DOHH2 (cell line): ENCODE measurements at regions not wholly inside any gene's neighbourhood (a gene's known extent, or its start where the extent isn't known, plus 50 kb on each side); places are given as distances from the start of the nearest gene placed in this dataset.

Source experiments
- H3F3A ChIP-seq: fragments of 200-600 bp; sonication (generic), shearing (Covaris generic); 2 replicates; pipeline ENCODE4 v1.6.0; 2016; ENCODE audit warnings: antibody characterized with exemption, mild to moderate bottlenecking; ENCODE audit not compliant: control insufficient read depth, insufficient read depth
- H3K27ac ChIP-seq: fragments of 200-600 bp; sonication (generic); 2 replicates; pipeline ENCODE4 v1.5.1; 2014; ENCODE audit warnings: low read depth, mild to moderate bottlenecking, low read length, moderate library complexity
- H3K27me3 ChIP-seq: fragments of 200-600 bp; sonication (generic); 2 replicates; pipeline ENCODE4 v1.6.1; 2014; ENCODE audit warnings: mild to moderate bottlenecking, low read length, mixed read lengths; ENCODE audit not compliant: control insufficient read depth
- H3K36me3 ChIP-seq: fragments of 200-600 bp; sonication (generic); 2 replicates; pipeline ENCODE4 v1.6.1; 2014; ENCODE audit warnings: mild to moderate bottlenecking, low read length, moderate library complexity, mixed read lengths; ENCODE audit not compliant: control insufficient read depth
- H3K4me1 ChIP-seq: fragments of 200-600 bp; sonication (generic); 2 replicates; pipeline ENCODE4 v1.6.1; 2014; ENCODE audit warnings: mild to moderate bottlenecking, low read length, mixed read lengths; ENCODE audit not compliant: control insufficient read depth
- H3K4me2 ChIP-seq: fragments of 200-600 bp; sonication (generic); 2 replicates; pipeline ENCODE4 v1.6.0; 2014; ENCODE audit warnings: mild to moderate bottlenecking, low read length, moderate library complexity
- H3K4me3 ChIP-seq: fragments of 200-600 bp; sonication (generic); 2 replicates; pipeline ENCODE4 v1.5.1; 2014; ENCODE audit warnings: mild to moderate bottlenecking, low read length, mixed read lengths
- H3K79me2 ChIP-seq: fragments of 200-600 bp; sonication (generic); 2 replicates; pipeline ENCODE4 v1.6.1; 2014; ENCODE audit warnings: mild to moderate bottlenecking, low read length, mixed read lengths; ENCODE audit not compliant: control insufficient read depth
- H3K9me2 ChIP-seq: fragments of 200-600 bp; sonication (generic); replicated peaks from 2 replicates; pipeline ENCODE4 v1.6.1; 2014; ENCODE audit warnings: mild to moderate bottlenecking, low read length, mixed read lengths; ENCODE audit not compliant: control insufficient read depth
- H3K9me3 ChIP-seq: fragments of 200-600 bp; sonication (generic); 2 replicates; pipeline ENCODE4 v1.6.1; 2014; ENCODE audit warnings: antibody characterized with exemption, low read length, mixed read lengths; ENCODE audit not compliant: control insufficient read depth, insufficient read depth
- H4K20me1 ChIP-seq: fragments of 200-600 bp; sonication (generic); 2 replicates; pipeline ENCODE4 v1.6.0; 2014; ENCODE audit warnings: low read depth, mild to moderate bottlenecking, antibody characterized with exemption, low read length, moderate library complexity; ENCODE audit not compliant: control insufficient read depth, insufficient read depth
- EZH2phosphoT487 ChIP-seq: fragments of 200-600 bp; sonication (generic); IDR thresholded peaks from 2 replicates; pipeline ENCODE4 v1.6.1; 2017; ENCODE audit warnings: borderline replicate concordance, mild to moderate bottlenecking, antibody characterized with exemption, low read length, moderate library complexity, mixed read lengths
- TF ChIP-seq, protein P1 (sequence below): fragments of 200-600 bp; sonication (generic); IDR thresholded peaks from one replicate; pipeline ENCODE4 v1.5.1; 2014; ENCODE audit warnings: antibody characterized with exemption, mild to moderate bottlenecking, low read depth, low read length; ENCODE audit not compliant: poor library complexity, severe bottlenecking

DNA sequence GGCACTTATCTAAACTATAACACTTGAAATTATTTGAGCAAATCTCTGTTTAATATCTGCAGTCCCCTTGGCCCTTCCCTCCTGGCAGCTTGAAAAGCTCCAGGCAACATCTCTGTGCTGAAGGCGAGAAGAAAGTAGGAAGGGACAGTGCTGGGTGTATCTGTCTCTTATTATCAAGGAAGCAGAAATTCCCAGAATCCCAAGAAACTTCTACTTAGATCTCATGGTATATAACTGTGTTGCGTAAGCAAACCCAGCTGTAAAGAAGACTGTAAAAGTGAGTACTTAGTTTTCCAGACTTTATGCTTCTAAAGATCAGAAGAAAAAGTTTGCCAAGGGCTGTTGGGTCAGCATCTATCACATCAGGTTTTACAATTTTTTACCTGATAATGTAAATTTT lies 1869.8 kb downstream of the MAT2B start:
- Histone ChIP-seq H3K4me1 (no peaks in the 10 kb centered on the region), H3K27me3 (no peaks in the 10 kb centered on the region), H3K79me2 (no peaks in the 10 kb centered on the region), H3K9me3 (no peaks in the 10 kb centered on the region), H3F3A (no peaks in the 10 kb centered on the region), H3K4me2 (no peak overlapping the region), H3K27ac (no peak overlapping the region), H3K9me2 (no peaks in the 10 kb centered on the region), H3K36me3 (no peaks in the 10 kb centered on the region), H3K4me3 (no peak overlapping the region), H4K20me1 (no peaks in the 10 kb centered on the region)
- TF ChIP-seq, protein P1, sequence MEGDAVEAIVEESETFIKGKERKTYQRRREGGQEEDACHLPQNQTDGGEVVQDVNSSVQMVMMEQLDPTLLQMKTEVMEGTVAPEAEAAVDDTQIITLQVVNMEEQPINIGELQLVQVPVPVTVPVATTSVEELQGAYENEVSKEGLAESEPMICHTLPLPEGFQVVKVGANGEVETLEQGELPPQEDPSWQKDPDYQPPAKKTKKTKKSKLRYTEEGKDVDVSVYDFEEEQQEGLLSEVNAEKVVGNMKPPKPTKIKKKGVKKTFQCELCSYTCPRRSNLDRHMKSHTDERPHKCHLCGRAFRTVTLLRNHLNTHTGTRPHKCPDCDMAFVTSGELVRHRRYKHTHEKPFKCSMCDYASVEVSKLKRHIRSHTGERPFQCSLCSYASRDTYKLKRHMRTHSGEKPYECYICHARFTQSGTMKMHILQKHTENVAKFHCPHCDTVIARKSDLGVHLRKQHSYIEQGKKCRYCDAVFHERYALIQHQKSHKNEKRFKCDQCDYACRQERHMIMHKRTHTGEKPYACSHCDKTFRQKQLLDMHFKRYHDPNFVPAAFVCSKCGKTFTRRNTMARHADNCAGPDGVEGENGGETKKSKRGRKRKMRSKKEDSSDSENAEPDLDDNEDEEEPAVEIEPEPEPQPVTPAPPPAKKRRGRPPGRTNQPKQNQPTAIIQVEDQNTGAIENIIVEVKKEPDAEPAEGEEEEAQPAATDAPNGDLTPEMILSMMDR: no peak
- no peak for TF ChIP-seq EZH2phosphoT487

DNA sequence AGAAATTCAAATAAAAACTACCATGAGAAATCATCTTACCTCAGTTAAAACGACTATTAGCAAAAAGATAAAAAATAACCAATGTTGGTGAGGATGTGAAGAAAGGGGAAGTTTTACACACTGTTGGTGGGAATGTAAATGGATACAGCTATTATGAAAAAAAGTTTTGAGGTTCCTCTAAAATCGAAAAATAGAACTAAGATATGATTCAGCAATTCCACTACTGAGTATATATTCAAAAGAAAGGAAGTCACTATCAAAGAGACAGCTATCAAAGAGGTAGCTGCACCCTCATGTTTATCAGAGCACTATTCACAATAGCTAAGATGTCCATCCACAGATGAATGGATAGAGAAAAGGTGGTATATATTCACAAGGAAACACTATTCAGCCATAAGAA lies 1888.4 kb downstream of the MAT2B start:
- Histone ChIP-seq H4K20me1 (no peaks in the 10 kb centered on the region), H3K4me2 (no peak overlapping the region), H3K4me3 (no peak overlapping the region), H3K79me2 (no peaks in the 10 kb centered on the region), H3K9me3 (no peaks in the 10 kb centered on the region; the same call in 1 of the 2 replicates), H3K27me3 (no peaks in the 10 kb centered on the region), H3K9me2 (no peaks in the 10 kb centered on the region), H3K36me3 (no peaks in the 10 kb centered on the region), H3K27ac (no peak overlapping the region), H3K4me1 (no peaks in the 10 kb centered on the region), H3F3A (no peaks in the 10 kb centered on the region)
- TF ChIP-seq, protein P1: no peak
- TF ChIP-seq EZH2phosphoT487: no peak

DNA sequence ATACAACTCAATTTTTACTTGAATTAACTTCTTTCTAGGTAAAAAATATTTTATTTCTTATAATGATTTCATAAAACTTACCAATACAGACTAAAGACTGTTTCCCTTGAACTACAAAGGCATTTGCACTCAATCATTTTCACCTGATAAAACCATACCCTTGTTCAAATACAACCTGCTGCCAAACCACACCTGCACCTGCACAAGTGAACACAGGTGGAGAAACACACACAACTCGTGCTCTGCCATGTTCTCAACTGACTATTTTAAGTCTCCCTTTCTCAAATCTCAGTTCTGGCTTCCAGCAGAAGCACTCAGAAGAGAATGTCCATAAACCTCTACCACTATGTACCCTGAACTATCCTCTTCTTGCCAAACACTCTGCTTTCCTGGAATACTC lies 1892.1 kb downstream of the MAT2B start:
- TF ChIP-seq, protein P1: no peak
- no peak for TF ChIP-seq EZH2phosphoT487
- Histone ChIP-seq H3K9me3 (no peaks in the 10 kb centered on the region), H4K20me1 (no peaks in the 10 kb centered on the region), H3K27ac (no peak overlapping the region), H3F3A (no peaks in the 10 kb centered on the region), H3K4me2 (no peak overlapping the region), H3K9me2 (no peaks in the 10 kb centered on the region), H3K4me1 (no peaks in the 10 kb centered on the region), H3K27me3 (no peaks in the 10 kb centered on the region), H3K4me3 (no peak overlapping the region), H3K36me3 (no peaks in the 10 kb centered on the region), H3K79me2 (no peaks in the 10 kb centered on the region)

DNA sequence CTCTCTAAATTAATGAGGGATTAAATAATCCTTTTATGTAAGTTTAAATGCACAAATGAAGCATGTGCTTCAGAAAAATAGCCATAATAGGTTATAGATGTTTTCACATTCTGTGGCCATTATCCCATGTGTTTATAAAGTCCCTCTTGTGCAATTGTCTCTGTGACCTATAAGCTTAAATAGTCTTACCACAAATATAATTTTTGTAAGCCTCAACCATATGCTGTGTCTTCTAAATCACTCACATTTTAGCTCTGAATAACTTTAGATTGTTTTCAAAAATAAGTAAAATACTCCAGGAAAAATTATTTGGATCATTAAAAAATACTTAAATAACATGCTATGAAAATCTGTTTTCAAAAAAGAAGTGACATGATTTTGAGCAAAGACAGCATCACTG lies 1894.7 kb downstream of the MAT2B start:
- Histone ChIP-seq H3K4me3 (no peak overlapping the region), H3K9me3 (no peaks in the 10 kb centered on the region), H3K4me1 (no peaks in the 10 kb centered on the region), H3K27ac (no peak overlapping the region), H3K4me2 (no peak overlapping the region), H3K36me3 (no peaks in the 10 kb centered on the region), H3F3A (no peaks in the 10 kb centered on the region), H3K79me2 (no peaks in the 10 kb centered on the region), H3K9me2 (no peaks in the 10 kb centered on the region), H3K27me3 (no peaks in the 10 kb centered on the region), H4K20me1 (no peaks in the 10 kb centered on the region)
- TF ChIP-seq, protein P1: no peak
